ENCODE measurements at regions not wholly inside any gene's neighbourhood (a gene's known extent, or its start where the extent isn't known, plus 50 kb on each side); places are given as distances from the start of the nearest gene placed in this dataset.

GRCh38 chr5:14988223-14988622, 116.6 kb upstream of the ANKH start:
- H3K4me1 ChIP-seq, result no peaks in the 10 kb centered on the region
- no peaks in the 10 kb centered on the region for H3K36me3 ChIP-seq
- no peak for DNase-seq
- H3K27me3 ChIP-seq, result no peaks in the 10 kb centered on the region
- H3K9me3 ChIP-seq, result no peaks in the 10 kb centered on the region
- no peak overlapping the region for H3K4me3 ChIP-seq (ENCODE audit: low read depth, low read length)
- no peak for TF ChIP-seq CTCF (IDR thresholded peaks at IDR 0.05; ENCODE audit: low read depth, low read length)

GRCh38 chr5:14986413-14986812, 114.8 kb upstream of the ANKH start:
- Histone ChIP-seq H3K4me3 (ENCODE audit: low read depth, low read length) (no peak overlapping the region), H3K36me3 (no peaks in the 10 kb centered on the region), H3K4me1 (no peaks in the 10 kb centered on the region), H3K9me3 (no peaks in the 10 kb centered on the region), H3K27me3 (no peaks in the 10 kb centered on the region)
- TF ChIP-seq CTCF (IDR thresholded peaks at IDR 0.05; ENCODE audit: low read depth, low read length), result no peak
- DNase-seq, result no peak

- no peak for DNase-seq
- Histone ChIP-seq H3K36me3 (no peaks in the 10 kb centered on the region), H3K4me3 (ENCODE audit: low read depth, low read length) (no peak overlapping the region), H3K9me3 (no peaks in the 10 kb centered on the region), H3K27me3 (no peaks in the 10 kb centered on the region), H3K4me1 (no peaks in the 10 kb centered on the region)
- no peak for TF ChIP-seq CTCF (IDR thresholded peaks at IDR 0.05; ENCODE audit: low read depth, low read length)
These were observed 112.3 kb upstream of the ANKH start for GRCh38 chr5:14983666-14984441.

GRCh38 chr5:14980698-14981097, 109.1 kb upstream of the ANKH start:
- no peak for TF ChIP-seq CTCF (IDR thresholded peaks at IDR 0.05; ENCODE audit: low read depth, low read length)
- Histone ChIP-seq H3K36me3 (no peaks in the 10 kb centered on the region), H3K27me3 (no peaks in the 10 kb centered on the region), H3K4me3 (ENCODE audit: low read depth, low read length) (no peak overlapping the region), H3K4me1 (no peaks in the 10 kb centered on the region), H3K9me3 (no peaks in the 10 kb centered on the region)
- DNase-seq, result no peak

- no peak for TF ChIP-seq CTCF (IDR thresholded peaks at IDR 0.05; ENCODE audit: low read depth, low read length)
- DNase-seq, result no peak
- Histone ChIP-seq H3K9me3 (no peaks in the 10 kb centered on the region; the same call in 1 of the 2 replicates), H3K4me3 (ENCODE audit: low read depth, low read length) (no peak overlapping the region), H3K4me1 (no peaks in the 10 kb centered on the region), H3K36me3 (no peaks in the 10 kb centered on the region), H3K27me3 (no peaks in the 10 kb centered on the region)
These were observed 105.6 kb upstream of the ANKH start for GRCh38 chr5:14977058-14977685.

- DNase-seq, result no peak
- H3K4me1 ChIP-seq, result no peaks in the 10 kb centered on the region
- no peaks in the 10 kb centered on the region for H3K36me3 ChIP-seq
- no peak for TF ChIP-seq CTCF (IDR thresholded peaks at IDR 0.05; ENCODE audit: low read depth, low read length)
- no peak overlapping the region for H3K4me3 ChIP-seq (ENCODE audit: low read depth, low read length)
- no peaks in the 10 kb centered on the region; the same call in 1 of the 2 replicates for H3K9me3 ChIP-seq
- H3K27me3 ChIP-seq, result no peaks in the 10 kb centered on the region
These were observed 104.9 kb upstream of the ANKH start for GRCh38 chr5:14976486-14976885.

All from BE2C (cell line).